ENCODE measurements at regions not wholly inside any gene's neighbourhood (a gene's known extent, or its start where the extent isn't known, plus 50 kb on each side); places are given as distances from the start of the nearest gene placed in this dataset.
A peak's percentile ranks its signal among the peaks of the same experiment; 100 is the strongest.
"Not testable (repeated sequence)": the region's sequence is repeated elsewhere in the genome, so short reads cannot be mapped to it uniquely, and the experiment has no call there.

DNA sequence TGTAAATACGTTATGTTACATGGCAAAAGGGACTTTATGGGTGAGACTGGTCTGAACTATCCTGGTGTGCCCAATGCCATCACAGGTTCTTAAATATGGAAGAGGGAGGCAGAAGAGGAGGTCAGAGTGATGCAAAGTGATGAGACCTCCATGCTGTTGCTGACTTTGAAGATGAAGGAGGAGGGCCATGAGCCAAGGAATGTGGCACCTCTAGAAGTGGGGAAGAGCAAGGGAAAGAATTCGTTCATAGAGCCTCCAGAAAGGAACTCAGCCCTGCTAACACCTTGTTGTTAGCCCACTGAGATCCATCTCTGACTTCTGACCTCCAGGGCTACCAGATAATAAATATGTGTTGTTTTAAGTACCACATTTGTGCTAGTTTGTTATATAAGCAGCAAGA is 462.0 kb downstream of the RPS6KC1 start:
- DNase-seq: no peak
- WGBS, 2 donors: 57 to 72% methylated on average over 2 of the region's 2 CpGs
- H3K27ac ChIP-seq: no peak overlapping the region
- H3K4me1 ChIP-seq: no peaks in the 10 kb centered on the region
- intact Hi-C loops (cut with DNase I): no loop called here
- no peak for ATAC-seq
- no peaks in the 10 kb centered on the region for H3K36me3 ChIP-seq
- H3K27me3 ChIP-seq: no peaks in the 10 kb centered on the region
- H3K4me3 ChIP-seq: no peak overlapping the region
- TF ChIP-seq, protein P1, sequence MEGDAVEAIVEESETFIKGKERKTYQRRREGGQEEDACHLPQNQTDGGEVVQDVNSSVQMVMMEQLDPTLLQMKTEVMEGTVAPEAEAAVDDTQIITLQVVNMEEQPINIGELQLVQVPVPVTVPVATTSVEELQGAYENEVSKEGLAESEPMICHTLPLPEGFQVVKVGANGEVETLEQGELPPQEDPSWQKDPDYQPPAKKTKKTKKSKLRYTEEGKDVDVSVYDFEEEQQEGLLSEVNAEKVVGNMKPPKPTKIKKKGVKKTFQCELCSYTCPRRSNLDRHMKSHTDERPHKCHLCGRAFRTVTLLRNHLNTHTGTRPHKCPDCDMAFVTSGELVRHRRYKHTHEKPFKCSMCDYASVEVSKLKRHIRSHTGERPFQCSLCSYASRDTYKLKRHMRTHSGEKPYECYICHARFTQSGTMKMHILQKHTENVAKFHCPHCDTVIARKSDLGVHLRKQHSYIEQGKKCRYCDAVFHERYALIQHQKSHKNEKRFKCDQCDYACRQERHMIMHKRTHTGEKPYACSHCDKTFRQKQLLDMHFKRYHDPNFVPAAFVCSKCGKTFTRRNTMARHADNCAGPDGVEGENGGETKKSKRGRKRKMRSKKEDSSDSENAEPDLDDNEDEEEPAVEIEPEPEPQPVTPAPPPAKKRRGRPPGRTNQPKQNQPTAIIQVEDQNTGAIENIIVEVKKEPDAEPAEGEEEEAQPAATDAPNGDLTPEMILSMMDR (IDR thresholded peaks at IDR 0.05): no peak
- peaks cover 0 to 3% (median 0%) of the 10 kb centered on the region in 11 donors for H3K9me3 ChIP-seq

DNA sequence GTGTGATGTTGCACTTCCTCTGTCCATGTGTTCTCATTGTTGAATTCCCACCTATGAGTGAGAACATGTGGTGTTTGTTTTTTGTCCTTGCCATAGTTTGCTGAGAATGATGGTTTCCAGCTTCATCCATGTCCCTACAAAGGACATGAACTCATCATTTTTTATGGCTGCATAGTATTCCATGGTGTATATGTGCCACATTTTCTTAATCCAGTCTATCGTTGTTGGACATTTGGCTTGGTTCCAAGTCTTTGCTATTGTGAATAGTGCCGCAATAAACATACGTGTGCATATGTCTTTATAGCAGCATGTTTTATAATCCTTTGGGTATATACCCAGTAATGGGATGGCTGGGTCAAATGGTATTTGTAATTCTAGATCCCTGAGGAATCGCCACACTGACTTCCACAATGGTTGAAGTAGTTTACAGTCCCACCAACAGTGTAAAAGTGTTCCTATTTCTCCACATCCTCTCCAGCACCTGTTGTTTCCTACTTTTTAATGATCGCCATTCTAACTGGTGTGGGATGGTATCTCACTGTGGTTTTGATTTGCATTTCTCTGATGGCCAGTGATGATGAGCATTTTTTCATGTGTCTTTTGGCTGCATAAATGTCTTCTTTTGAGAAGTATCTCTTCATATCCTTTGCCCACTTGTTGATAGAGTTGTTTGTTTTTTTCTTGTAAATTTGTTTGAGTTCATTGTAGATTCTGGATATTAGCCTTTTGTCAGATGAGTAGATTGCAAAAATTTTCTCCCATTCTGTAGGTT is 463.6 kb downstream of the RPS6KC1 start:
- intact Hi-C loops (cut with DNase I); H3K4me1 ChIP-seq; H3K27me3 ChIP-seq; ATAC-seq; H3K27ac ChIP-seq; H3K9me3 ChIP-seq; H3K36me3 ChIP-seq; H3K4me3 ChIP-seq; DNase-seq: not testable (repeated sequence)
- 93 to 98% methylated on average over 3 to 5 of the region's 5 CpGs for WGBS, 2 donors

DNA sequence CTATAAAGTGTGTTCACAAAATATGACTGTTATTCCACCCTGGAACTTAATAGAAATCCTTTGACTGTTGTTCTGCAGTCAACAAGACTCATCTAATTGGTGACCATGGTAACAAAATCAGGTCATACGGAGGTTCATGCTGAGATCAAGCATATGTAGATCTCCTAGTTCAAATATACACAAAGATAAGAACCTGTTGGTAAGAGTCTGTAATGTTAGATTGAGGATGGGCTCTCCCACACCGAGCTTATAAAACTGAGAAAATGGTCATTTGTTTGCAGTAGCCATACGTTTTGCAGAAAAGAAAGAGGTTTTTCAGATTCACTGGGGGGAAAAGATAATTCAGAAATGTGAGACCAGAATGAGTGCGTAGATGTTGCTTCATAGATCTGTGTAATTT is 468.1 kb downstream of the RPS6KC1 start:
- no peak for DNase-seq
- H3K27me3 ChIP-seq: no peaks in the 10 kb centered on the region
- H3K9me3 ChIP-seq: peaks cover 0 to 21% (median 0%) of the 10 kb centered on the region in 11 donors
- no peak overlapping the region for H3K4me3 ChIP-seq
- no peaks in the 10 kb centered on the region for H3K36me3 ChIP-seq
- 30 to 52% methylated on average over 4 of the region's 4 CpGs for WGBS, 2 donors
- intact Hi-C loops (cut with DNase I): no loop called here
- TF ChIP-seq, protein P1 (IDR thresholded peaks at IDR 0.05): no peak
- no peak overlapping the region for H3K27ac ChIP-seq
- no peak for ATAC-seq
- no peaks in the 10 kb centered on the region for H3K4me1 ChIP-seq

DNA sequence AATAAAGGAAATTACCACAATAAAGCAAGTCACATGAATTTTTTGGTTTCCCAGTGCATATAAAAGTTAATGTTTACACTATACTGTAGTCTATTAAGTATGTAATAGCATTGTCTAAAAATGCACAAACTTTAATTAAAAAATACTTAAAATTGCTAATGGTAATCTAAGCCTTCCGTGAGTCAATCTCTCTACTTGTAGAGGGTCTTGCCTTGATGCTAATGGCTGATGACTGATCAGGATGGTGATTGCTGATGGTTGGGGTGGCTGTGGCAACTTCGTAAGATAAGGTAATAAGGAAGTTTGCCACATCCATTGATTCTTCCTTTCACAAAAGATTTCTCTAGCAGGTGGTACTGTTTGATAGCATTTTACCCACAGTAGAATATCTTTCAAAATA is 466.6 kb upstream of the PROX1 start:
- Histone ChIP-seq H3K27ac (no peak overlapping the region), H3K4me3 (no peak overlapping the region), H3K9me3 (peaks cover 0 to 18% (median 0%) of the 10 kb centered on the region in 11 donors), H3K36me3 (no peaks in the 10 kb centered on the region), H3K27me3 (no peaks in the 10 kb centered on the region), H3K4me1 (no peaks in the 10 kb centered on the region)
- WGBS, 2 donors: 83 to 90% methylated on average over 2 of the region's 2 CpGs
- intact Hi-C loops (cut with DNase I): no loop called here
- ATAC-seq (no peak), DNase-seq (no peak)
- TF ChIP-seq, protein P1 (IDR thresholded peaks at IDR 0.05): no peak

DNA sequence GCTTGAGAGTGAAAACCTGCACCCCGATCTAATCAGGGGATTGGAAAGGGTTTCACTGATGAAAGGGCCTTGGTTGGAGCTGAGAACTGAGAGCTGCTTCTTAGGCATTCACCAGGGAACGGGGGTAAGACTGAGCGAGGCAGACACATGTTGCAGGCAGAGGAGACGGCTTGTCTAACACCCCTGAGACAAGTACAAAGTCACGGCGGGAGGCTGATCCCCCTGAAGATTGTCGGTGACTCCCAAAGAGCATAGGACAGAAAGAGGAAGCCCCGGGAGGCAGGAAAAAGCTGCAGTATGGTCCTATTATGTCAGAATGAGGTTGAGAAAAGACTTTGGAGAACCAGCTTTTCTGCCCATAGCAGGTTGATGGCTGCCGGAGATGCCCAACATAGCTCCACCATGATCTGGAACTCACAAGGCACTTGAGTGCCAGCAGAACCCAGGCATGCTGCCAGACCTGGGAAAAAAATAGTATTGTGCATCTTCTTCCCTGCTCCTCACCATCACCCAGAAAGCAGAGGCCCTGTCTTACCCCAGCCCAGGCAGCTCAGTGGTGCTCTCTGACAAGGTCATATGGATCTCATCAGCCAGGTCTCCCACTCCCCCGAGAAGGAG is 463.9 kb upstream of the PROX1 start:
- no peaks in the 10 kb centered on the region for H3K36me3 ChIP-seq
- H3K4me1 ChIP-seq: no peaks in the 10 kb centered on the region
- H3K9me3 ChIP-seq: peaks cover 0 to 18% (median 0%) of the 10 kb centered on the region in 11 donors
- no peak overlapping the region for H3K4me3 ChIP-seq
- TF ChIP-seq, protein P1 (IDR thresholded peaks at IDR 0.05): no peak
- ATAC-seq (peak in 6 of 8 donors; percentile 34 to 84 (median 67)), DNase-seq (peak in 1 of 2 donors; percentile 43)
- H3K27ac ChIP-seq: no peak overlapping the region
- no peaks in the 10 kb centered on the region for H3K27me3 ChIP-seq
- intact Hi-C loops (cut with DNase I): no loop called here
- WGBS, 2 donors: 43 to 50% methylated on average over 10 of the region's 10 CpGs
